Calu3 (cell line): ENCODE measurements at regions not wholly inside any gene's neighbourhood (a gene's known extent, or its start where the extent isn't known, plus 50 kb on each side); places are given as distances from the start of the nearest gene placed in this dataset.
"Not testable (repeated sequence)": the region's sequence is repeated elsewhere in the genome, so short reads cannot be mapped to it uniquely, and the experiment has no call there.

ENCODE experiments used
- BruUV-seq: library from RNA; stranded (reverse); fragments of 400-500 nt; replicated peaks from 2 replicates; lab custom pipeline; 2021; lab: Mats Ljungman, UMichigan
- CTCF ChIA-PET: fragments of 300-600 bp; sonication (Branson Sonifier 250); formaldehyde crosslinking; loops from one replicate; lab custom pipeline; 2022; ENCODE audit warnings: antibody characterized with exemption; lab: Charles Lee
- DNase-seq: peaks from one replicate; pipeline ENCODE4 v3.0.0; 2022
- H3K27ac Mint-ChIP-seq: one replicate; pipeline ENCODE4 v1.8.0; 2022; ENCODE audit warnings: mixed read lengths; ENCODE audit not compliant: unreplicated experiment
- H3K27me3 Mint-ChIP-seq: one replicate; pipeline ENCODE4 v1.8.0; 2022; ENCODE audit warnings: mixed read lengths; ENCODE audit not compliant: unreplicated experiment
- H3K36me3 Mint-ChIP-seq: one replicate; pipeline ENCODE4 v1.8.0; 2022; ENCODE audit warnings: mild to moderate bottlenecking, moderate library complexity, mixed read lengths; ENCODE audit not compliant: insufficient read depth, unreplicated experiment
- H3K4me1 Mint-ChIP-seq: one replicate; pipeline ENCODE4 v1.8.0; 2022; ENCODE audit warnings: mild to moderate bottlenecking, low read depth, mixed read lengths; ENCODE audit not compliant: unreplicated experiment
- H3K4me3 Mint-ChIP-seq: one replicate; pipeline ENCODE4 v1.8.0; 2022; ENCODE audit warnings: mild to moderate bottlenecking, low read depth, moderate library complexity, mixed read lengths; ENCODE audit not compliant: unreplicated experiment
- H3K9me3 Mint-ChIP-seq: one replicate; pipeline ENCODE4 v1.8.0; 2022; ENCODE audit warnings: low read depth, mixed read lengths; ENCODE audit not compliant: unreplicated experiment
- CTCF ChIP-seq: fragments of 200-600 bp; IDR thresholded peaks from one replicate; pipeline ENCODE4 v1.8.0; 2022; ENCODE audit warnings: antibody characterized with exemption; ENCODE audit not compliant: unreplicated experiment
- intact Hi-C: fragments of 100-400 bp; cut with micrococcal nuclease; formaldehyde crosslinking; loops from one replicate; pipeline ENCODE4 v1.10.0; 2022; ENCODE audit not compliant: unreplicated experiment

GRCh38 chr13:76286178-76286577 lies 600.0 kb downstream of the KCTD12 start:
- H3K4me1 Mint-ChIP-seq: no peaks in the 10 kb centered on the region
- CTCF ChIA-PET: no interaction called here
- H3K27ac Mint-ChIP-seq: no peak overlapping the region
- DNase-seq: no peak
- no peak overlapping the region for H3K4me3 Mint-ChIP-seq
- no peaks in the 10 kb centered on the region for H3K27me3 Mint-ChIP-seq
- H3K36me3 Mint-ChIP-seq: no peaks in the 10 kb centered on the region
- TF ChIP-seq CTCF: no peak
- intact Hi-C loops: no loop called here
- no peaks in the 10 kb centered on the region for H3K9me3 Mint-ChIP-seq
- no TSS peak for BruUV-seq

GRCh38 chr13:76285463-76285862 lies 600.7 kb downstream of the KCTD12 start:
- no peaks in the 10 kb centered on the region for H3K9me3 Mint-ChIP-seq
- H3K36me3 Mint-ChIP-seq: no peaks in the 10 kb centered on the region
- H3K27me3 Mint-ChIP-seq: no peaks in the 10 kb centered on the region
- BruUV-seq: no TSS peak
- no peak for DNase-seq
- intact Hi-C loops: no loop called here
- CTCF ChIA-PET: no interaction called here
- TF ChIP-seq CTCF: no peak
- H3K27ac Mint-ChIP-seq: no peak overlapping the region
- no peak overlapping the region for H3K4me3 Mint-ChIP-seq
- no peaks in the 10 kb centered on the region for H3K4me1 Mint-ChIP-seq

GRCh38 chr13:76279766-76280165 lies 606.4 kb downstream of the KCTD12 start:
- H3K4me3 Mint-ChIP-seq, H3K27me3 Mint-ChIP-seq, H3K27ac Mint-ChIP-seq, H3K4me1 Mint-ChIP-seq, CTCF ChIA-PET, intact Hi-C loops, BruUV-seq, DNase-seq, H3K9me3 Mint-ChIP-seq, H3K36me3 Mint-ChIP-seq: not testable (repeated sequence)

- CTCF ChIA-PET: interaction anchor here (0.5 kb wide), 1 partner anchor 22 kb away, joined by 3 read pairs; no protein-coding TSS in a partner anchor
- H3K27me3 Mint-ChIP-seq: no peaks in the 10 kb centered on the region
- BruUV-seq: no TSS peak
- no peak overlapping the region for H3K4me3 Mint-ChIP-seq
- H3K36me3 Mint-ChIP-seq: no peaks in the 10 kb centered on the region
- H3K4me1 Mint-ChIP-seq: no peaks in the 10 kb centered on the region
- no peak for TF ChIP-seq CTCF
- no peak for DNase-seq
- no peaks in the 10 kb centered on the region for H3K9me3 Mint-ChIP-seq
- intact Hi-C loops: no loop called here
- no peak overlapping the region for H3K27ac Mint-ChIP-seq
Measured at GRCh38 chr13:76271728-76272232, 614.4 kb downstream of the KCTD12 start.

GRCh38 chr13:76268307-76268706 lies 617.9 kb downstream of the KCTD12 start:
- H3K4me3 Mint-ChIP-seq, intact Hi-C loops, H3K9me3 Mint-ChIP-seq, H3K36me3 Mint-ChIP-seq, BruUV-seq, H3K4me1 Mint-ChIP-seq, H3K27me3 Mint-ChIP-seq, DNase-seq, CTCF ChIA-PET, H3K27ac Mint-ChIP-seq: not testable (repeated sequence)
